NOMO-1 (cell line): ENCODE measurements at regions not wholly inside any gene's neighbourhood (a gene's known extent, or its start where the extent isn't known, plus 50 kb on each side); places are given as distances from the start of the nearest gene placed in this dataset.

ENCODE experiments used
- DNase-seq, 2 experiments: peaks; one replicate each; lab custom pipeline; 2025; ENCODE audit not compliant: unreplicated experiment in 2 of 2; lab: John Stamatoyannopoulos, UW

GRCh38 chr1:208757846-208758245 is 513.7 kb upstream of the PLXNA2 start:
- no peak for DNase-seq

GRCh38 chr1:208759255-208759654 is 515.1 kb upstream of the PLXNA2 start:
- no peak for DNase-seq

GRCh38 chr1:208763971-208764370 is 519.8 kb upstream of the PLXNA2 start:
- no peak for DNase-seq

- DNase-seq, result no peak
These were observed 522.6 kb upstream of the PLXNA2 start for GRCh38 chr1:208766832-208767231.

- no peak for DNase-seq
These were observed 523.6 kb upstream of the PLXNA2 start for GRCh38 chr1:208767816-208768215.

- DNase-seq, result no peak
These were observed 528.7 kb upstream of the PLXNA2 start for GRCh38 chr1:208772891-208773290.

DNA sequence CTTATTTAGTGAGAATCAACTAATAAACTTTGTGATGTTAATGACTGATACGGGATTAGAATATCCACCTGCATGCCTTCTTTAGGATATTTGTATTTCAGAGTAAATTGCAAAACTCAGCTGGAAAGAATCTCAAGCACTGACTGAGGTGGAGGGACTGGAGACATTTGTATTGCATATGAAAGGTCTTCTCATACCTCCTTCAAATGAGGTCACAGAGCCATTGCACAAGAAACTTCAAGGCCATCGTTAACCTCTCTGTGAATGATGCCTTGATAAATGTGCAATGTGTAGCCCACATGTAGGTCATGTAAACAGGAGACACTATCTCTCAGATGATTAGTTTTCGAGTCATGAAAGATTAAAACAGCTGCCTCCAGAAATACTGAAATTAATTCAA is 531.7 kb upstream of the PLXNA2 start:
- no peak for DNase-seq

DNA sequence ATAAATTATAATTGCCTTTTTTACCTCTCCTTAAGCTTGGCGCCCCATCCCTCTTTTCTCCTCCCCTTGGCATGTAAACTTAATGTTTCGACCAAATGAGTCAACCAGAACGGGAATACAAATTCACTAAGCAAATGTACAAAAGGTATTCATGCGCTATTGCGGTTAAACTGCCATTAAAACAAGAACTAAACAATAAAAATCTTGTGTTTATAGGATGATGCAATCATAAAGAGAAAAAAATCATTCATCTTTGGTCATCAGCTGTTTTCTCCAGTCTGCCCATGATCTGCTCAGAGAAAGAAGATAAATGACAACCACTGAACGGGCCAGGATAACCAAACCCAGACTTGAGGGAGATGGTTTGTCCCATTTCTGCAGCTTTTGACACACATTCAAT is 534.2 kb upstream of the PLXNA2 start:
- DNase-seq, result no peak

- DNase-seq, result no peak
These were observed 537.3 kb upstream of the PLXNA2 start for GRCh38 chr1:208781391-208782045.

DNA sequence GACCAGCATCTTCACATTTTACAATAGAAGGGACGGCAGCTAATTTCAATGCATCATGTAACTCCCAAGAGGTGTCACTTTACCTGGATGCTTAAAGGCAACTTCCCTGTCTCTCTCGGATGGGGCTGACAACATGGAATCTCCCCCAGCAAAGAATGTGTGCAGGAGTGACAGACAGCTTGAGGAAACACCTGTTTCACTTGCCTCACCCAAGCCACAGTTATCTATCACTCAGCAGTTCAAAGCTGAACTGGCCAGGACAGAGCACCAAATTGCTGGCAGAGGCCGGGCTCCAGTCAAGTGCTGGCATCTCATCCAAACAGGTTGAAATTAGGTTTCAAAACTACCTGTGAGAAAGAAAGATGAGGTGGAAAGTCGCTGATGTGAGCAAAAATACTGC is 538.0 kb upstream of the PLXNA2 start:
- no peak for DNase-seq

GRCh38 chr1:208785629-208786028 is 541.4 kb upstream of the PLXNA2 start:
- DNase-seq, result no peak

GRCh38 chr1:208787219-208787618 is 543.0 kb upstream of the PLXNA2 start:
- no peak for DNase-seq

DNA sequence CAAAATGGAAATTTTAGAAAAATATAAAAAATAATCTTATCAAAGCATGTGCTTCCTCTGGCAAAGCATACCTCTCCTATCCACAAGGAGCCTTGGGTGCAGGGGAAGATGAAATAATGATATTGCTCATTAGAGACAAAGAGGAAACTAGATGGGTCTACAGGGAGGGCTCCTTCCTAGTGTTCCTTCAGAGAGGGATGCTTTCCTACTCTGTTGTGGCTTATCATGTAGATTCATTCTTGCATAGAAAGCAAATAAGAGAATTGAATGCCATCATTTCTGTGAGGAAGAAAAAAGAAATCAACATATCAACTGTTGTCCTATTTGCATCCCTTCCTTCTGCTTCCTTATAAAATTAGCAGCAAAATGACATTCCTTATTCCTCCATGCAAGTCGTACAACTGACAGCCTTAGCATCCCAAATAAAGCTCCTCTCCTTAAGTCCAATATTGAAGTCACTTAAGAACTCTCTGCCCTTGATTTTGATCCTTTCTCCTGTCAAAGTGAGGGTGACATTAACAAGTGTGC is 543.9 kb upstream of the PLXNA2 start:
- no peak for DNase-seq

DNA sequence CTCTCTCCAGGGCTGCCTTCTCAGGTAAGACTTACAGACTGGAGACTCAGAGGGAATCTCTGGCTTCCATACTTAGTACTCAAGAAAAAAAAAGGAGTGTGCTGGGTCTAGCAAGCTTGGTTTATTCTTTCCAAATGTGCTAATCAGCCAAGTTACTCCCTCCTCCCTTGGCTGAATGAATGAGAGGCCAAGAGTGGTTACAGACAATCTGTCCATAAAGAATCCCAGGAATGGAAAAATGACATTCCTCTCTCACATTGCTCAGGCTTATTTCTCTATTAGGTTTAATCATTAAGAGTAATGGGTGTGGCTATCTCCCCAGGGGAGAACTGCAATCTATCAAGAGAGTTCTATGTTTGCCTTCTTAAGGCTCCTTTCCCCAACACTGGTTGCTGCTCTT is 547.3 kb upstream of the PLXNA2 start:
- DNase-seq, result no peak

DNA sequence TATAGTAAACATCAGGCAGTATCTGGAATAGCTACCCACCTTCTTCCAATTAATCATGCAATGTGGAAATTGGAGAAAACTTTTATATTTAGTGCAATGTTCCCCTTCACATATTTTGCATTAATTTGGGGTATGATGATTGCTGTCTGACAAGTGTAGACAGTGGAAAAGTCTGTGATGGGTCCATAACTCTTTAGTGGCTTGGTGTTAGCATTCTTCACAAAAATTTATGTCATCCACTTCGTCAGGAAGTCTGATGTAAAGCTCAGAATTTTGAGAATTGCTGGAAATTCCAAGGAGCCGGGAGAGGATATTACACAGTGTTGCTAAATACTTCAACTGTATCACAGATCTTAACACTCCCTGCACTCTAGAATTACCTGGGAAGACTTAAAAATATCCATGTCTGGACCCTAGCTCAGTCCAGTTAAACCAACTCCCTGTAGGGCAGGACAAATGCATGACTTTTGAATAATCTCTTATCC is 549.7 kb upstream of the PLXNA2 start:
- no peak for DNase-seq

DNA sequence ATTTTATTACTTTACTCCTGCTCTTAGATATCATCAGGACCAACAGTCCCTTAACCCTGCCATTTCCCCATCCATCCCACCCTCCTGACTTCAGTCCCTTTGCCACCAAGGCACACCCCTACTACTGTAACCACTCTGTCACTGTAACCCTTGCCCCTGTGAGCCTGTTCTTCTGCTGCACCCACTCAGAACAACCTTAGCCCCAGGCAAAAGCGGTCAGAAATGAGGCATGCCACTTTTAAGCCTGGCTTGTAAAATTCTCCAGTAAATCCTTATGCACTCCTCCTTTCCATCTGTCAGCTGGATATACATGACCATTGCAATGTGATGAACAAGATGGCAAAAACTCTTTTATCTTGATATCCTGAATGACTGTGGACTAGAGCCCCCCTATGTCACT is 555.0 kb upstream of the PLXNA2 start:
- no peak for DNase-seq

DNA sequence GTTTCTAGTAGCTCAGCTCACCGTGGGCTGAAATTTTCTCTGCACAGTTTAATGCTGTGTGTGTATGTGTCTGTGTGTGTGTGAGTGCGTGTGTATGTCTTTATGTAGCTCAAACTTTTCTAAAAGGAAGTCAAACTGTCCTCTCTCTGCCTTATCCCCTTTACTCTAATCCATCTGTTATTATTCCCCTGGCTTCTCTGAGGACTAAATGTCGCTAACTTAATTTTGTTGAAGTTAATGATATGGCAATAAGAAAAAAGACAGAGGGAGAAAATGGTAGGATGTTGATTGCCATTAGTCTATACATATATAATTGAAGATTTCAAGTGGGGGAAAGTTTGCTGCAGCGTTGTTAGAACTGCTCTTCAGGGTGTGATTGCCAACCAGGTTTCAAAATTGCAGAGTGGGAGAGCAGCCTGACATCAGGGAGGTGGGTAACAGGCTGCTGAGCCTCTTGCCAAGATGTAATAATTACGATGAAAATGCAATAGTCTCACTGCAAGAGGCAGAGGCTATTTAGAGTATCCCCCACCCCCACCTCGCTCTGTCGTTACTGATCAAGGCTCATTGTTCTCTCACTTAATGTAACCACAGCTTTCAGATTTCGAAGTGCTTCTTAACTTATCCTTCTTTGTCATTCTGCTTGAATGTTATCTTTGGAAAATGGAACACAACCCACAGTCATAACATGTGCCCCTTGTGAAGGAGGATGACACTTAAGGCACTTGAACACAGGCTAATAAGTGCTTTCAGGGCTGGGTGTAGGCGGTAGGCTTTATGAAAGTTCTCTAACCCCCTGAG is 559.0 kb upstream of the PLXNA2 start:
- no peak for DNase-seq

- DNase-seq, result no peak
These were observed 563.4 kb upstream of the PLXNA2 start for GRCh38 chr1:208807446-208808127.

DNA sequence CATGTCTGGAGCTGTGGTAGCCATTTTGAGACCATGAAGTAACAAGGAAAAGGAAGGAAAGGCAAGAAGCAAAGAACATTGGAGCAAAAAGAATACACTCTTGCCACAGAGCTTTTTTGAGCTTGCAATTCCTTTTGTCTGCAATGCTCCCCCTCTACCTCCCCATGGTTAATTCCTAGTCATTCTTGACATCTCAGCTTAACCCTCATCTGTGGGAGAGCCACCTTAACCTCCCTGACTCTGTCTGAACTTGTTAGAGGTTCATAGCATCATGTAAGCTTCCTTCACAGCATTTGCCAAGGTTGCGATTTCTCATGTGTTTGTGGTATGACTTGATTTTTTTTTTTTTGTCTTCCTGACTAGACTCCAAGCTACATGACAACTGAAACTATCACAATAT is 564.1 kb upstream of the PLXNA2 start:
- no peak for DNase-seq

GRCh38 chr1:208809876-208810275 is 565.7 kb upstream of the PLXNA2 start:
- DNase-seq, result no peak

DNA sequence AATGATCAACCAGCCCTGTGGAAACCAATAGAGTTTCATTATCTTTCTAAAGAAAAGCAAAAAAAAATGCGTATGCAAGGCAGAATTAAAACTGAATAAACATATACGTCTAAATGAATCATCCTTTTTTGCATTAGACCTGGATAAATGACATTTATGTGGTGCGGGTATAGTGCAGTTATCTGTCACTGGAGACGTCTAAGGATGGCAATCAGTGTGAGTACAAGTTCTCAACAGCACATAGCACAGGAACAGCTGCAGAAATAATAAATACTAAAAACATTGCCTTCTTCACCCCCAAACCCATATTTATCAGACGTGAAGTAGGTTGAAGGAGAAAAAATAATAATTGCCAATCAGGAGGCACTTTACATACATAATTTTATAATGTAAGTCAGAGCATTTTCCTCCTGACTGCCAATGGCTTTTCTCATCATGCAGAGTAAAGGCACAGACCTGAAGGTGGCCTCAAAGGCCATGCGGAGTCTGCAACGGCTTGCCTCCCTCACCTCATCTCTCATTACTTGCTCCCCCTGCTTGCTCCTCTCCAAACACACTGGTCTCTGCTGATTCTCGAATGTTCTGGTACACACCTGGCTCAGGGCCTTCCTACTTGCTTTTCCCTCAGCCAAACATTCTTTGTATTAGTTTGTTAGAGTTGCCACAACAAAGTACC is 574.7 kb upstream of the PLXNA2 start:
- DNase-seq, result no peak
